H1 (cell line): ENCODE measurements at regions not wholly inside any gene's neighbourhood (a gene's known extent, or its start where the extent isn't known, plus 50 kb on each side); places are given as distances from the start of the nearest gene placed in this dataset.

Source experiments
- CTCF ChIA-PET: fragments of 300-600 bp; sonication (Branson Sonifier 250); formaldehyde crosslinking; loops from one replicate; lab custom pipeline; 2021; ENCODE audit not compliant: partially characterized antibody; lab: Charles Lee
- POLR2A ChIA-PET: fragments of 300-600 bp; sonication (Branson Sonifier 250); formaldehyde crosslinking; loops from one replicate; lab custom pipeline; 2021; ENCODE audit warnings: inconsistent platforms; ENCODE audit not compliant: partially characterized antibody; lab: Charles Lee
- DNase-seq, 2 experiments: peaks; one replicate each; pipeline versions ENCODE4 v3.0.0 to v3.0.0-alpha.2; 2010 to 2022; ENCODE audit warnings: low spot score in 2 of 2, low read depth in 1 of 2, mixed read lengths in 1 of 2
- FAIRE-seq: peaks from 2 replicates; lab custom pipeline; 2011; peaks lifted over from hg19 to GRCh38; lab: Jason Lieb, UNC
- H2AFZ ChIP-seq: 2 replicates; pipeline ENCODE4 v1.8.1; 2012; ENCODE audit warnings: low read length, inconsistent platforms
- H2AK5ac ChIP-seq: 2 replicates; pipeline ENCODE4 v1.6.1; 2013; ENCODE audit warnings: low read depth, low read length
- H2BK120ac ChIP-seq: replicated peaks from 2 replicates; pipeline ENCODE3; 2013; ENCODE audit warnings: low read depth, low read length, inconsistent platforms
- H2BK12ac ChIP-seq: 2 replicates; pipeline ENCODE4 v1.6.1; 2013; ENCODE audit warnings: low read depth, low read length
- H2BK15ac ChIP-seq: 2 replicates; pipeline ENCODE4 v1.6.1; 2013; ENCODE audit warnings: low read length
- H2BK20ac ChIP-seq: 2 replicates; pipeline ENCODE4 v1.6.1; 2013; ENCODE audit warnings: low read length
- H2BK5ac ChIP-seq: 2 replicates; pipeline ENCODE4 v1.6.1; 2013; ENCODE audit warnings: low read depth, low read length
- H3K14ac ChIP-seq: 2 replicates; pipeline ENCODE4 v1.6.1; 2013; ENCODE audit warnings: inconsistent platforms; ENCODE audit not compliant: insufficient read length
- H3K18ac ChIP-seq: 2 replicates; pipeline ENCODE4 v1.6.1; 2013; ENCODE audit warnings: low read length; ENCODE audit errors: extremely low read depth
- H3K23ac ChIP-seq: 2 replicates; pipeline ENCODE4 v1.6.1; 2013; ENCODE audit warnings: inconsistent platforms; ENCODE audit not compliant: insufficient read length
- H3K23me2 ChIP-seq: 2 replicates; pipeline ENCODE4 v1.6.1; 2013; ENCODE audit warnings: low read depth, low read length
- H3K27ac ChIP-seq: 2 replicates; pipeline ENCODE4 v1.6.1; 2011; ENCODE audit warnings: low read depth, low read length, inconsistent platforms
- H3K27me3 ChIP-seq, 4 experiments: replicated peaks in 1 of 4; 1 replicate in 1 of 4; 2 replicates in 3 of 4; pipeline versions ENCODE4 v1.6.1 to v1.8.1; 2011 to 2013; ENCODE audit warnings: low read length in 3 of 4, mild to moderate bottlenecking in 3 of 4, inconsistent platforms in 2 of 4, mixed read lengths in 2 of 4, moderate library complexity in 1 of 4; ENCODE audit not compliant: control insufficient read depth in 3 of 4, insufficient read depth in 3 of 4; ENCODE audit errors: extremely low read depth in 1 of 4
- H3K36me3 ChIP-seq, 4 experiments: 2 replicates each; pipeline versions ENCODE4 v1.6.1 to v1.8.1; 2011 to 2013; ENCODE audit warnings: mild to moderate bottlenecking in 4 of 4, low read length in 3 of 4, moderate library complexity in 2 of 4, control low read depth in 1 of 4, inconsistent platforms in 1 of 4; ENCODE audit not compliant: insufficient read depth in 4 of 4, control insufficient read depth in 2 of 4
- H3K4ac ChIP-seq: replicated peaks from 2 replicates; pipeline ENCODE3; 2013; ENCODE audit warnings: low read length, low read depth, mixed read lengths, inconsistent platforms; ENCODE audit not compliant: insufficient read length
- H3K4me1 ChIP-seq, 4 experiments: replicated peaks in 1 of 4; 1 replicate in 1 of 4; 2 replicates in 3 of 4; pipeline versions ENCODE4 v1.6.1 to v1.8.1; 2011 to 2013; ENCODE audit warnings: low read length in 3 of 4, inconsistent platforms in 2 of 4, mixed read lengths in 1 of 4; ENCODE audit not compliant: insufficient read depth in 4 of 4, control insufficient read depth in 3 of 4
- H3K4me2 ChIP-seq, 2 experiments: 2 replicates each; pipeline versions ENCODE4 v1.6.1 to v1.8.1; 2011 to 2013; ENCODE audit warnings: low read depth in 2 of 2, low read length in 2 of 2, control low read depth in 1 of 2, inconsistent platforms in 1 of 2, mild to moderate bottlenecking in 1 of 2; ENCODE audit not compliant: insufficient read depth in 1 of 2
- H3K4me3 ChIP-seq, 4 experiments: fragments of 200-600, 300-600 bp in 1 of 4; sonication (generic), shearing (Covaris generic), sonication (Bioruptor Twin) in 1 of 4; 2 replicates each; pipeline versions ENCODE4 v1.5.1 to v1.8.1; 2011 to 2016; ENCODE audit warnings: low read length in 4 of 4, low read depth in 3 of 4, control low read depth in 2 of 4, inconsistent platforms in 2 of 4, mild to moderate bottlenecking in 2 of 4, mixed read lengths in 1 of 4, moderate library complexity in 1 of 4; ENCODE audit not compliant: insufficient read depth in 2 of 4; ENCODE audit errors: extremely low read depth in 1 of 4
- H3K56ac ChIP-seq: replicated peaks from 2 replicates; pipeline ENCODE3; 2013; ENCODE audit warnings: low read depth, mild to moderate bottlenecking, mixed read lengths, low read length, inconsistent platforms; ENCODE audit not compliant: insufficient read length
- H3K79me1 ChIP-seq: 2 replicates; pipeline ENCODE4 v1.6.1; 2013; ENCODE audit warnings: low read depth, low read length, control low read depth
- H3K79me2 ChIP-seq, 2 experiments: 2 replicates each; pipeline versions ENCODE4 v1.6.1 to v1.8.1; 2012 to 2013; ENCODE audit warnings: low read length in 2 of 2, mild to moderate bottlenecking in 2 of 2, inconsistent platforms in 1 of 2; ENCODE audit not compliant: insufficient read depth in 2 of 2, control insufficient read depth in 1 of 2
- H3K9ac ChIP-seq, 4 experiments: replicated peaks in 1 of 4; 1 replicate in 1 of 4; 2 replicates in 3 of 4; pipeline versions ENCODE4 v1.6.1 to v1.8.1; 2011 to 2013; ENCODE audit warnings: low read depth in 3 of 4, low read length in 3 of 4, control low read depth in 2 of 4, mild to moderate bottlenecking in 2 of 4, moderate library complexity in 2 of 4, inconsistent platforms in 1 of 4; ENCODE audit errors: extremely low read depth in 1 of 4
- H3K9me3 ChIP-seq, 2 experiments: 2 replicates each; pipeline versions ENCODE4 v1.6.1 to v1.8.1; 2012 to 2013; ENCODE audit warnings: mild to moderate bottlenecking in 2 of 2, moderate library complexity in 2 of 2, control low read depth in 1 of 2, inconsistent platforms in 1 of 2, low read depth in 1 of 2, low read length in 1 of 2, mixed read lengths in 1 of 2; ENCODE audit not compliant: insufficient read depth in 2 of 2
- H4K20me1 ChIP-seq, 2 experiments: replicated peaks in 1 of 2; 2 replicates each; pipeline versions ENCODE3 to v1.8.1; 2011 to 2013; ENCODE audit warnings: inconsistent platforms in 2 of 2, low read length in 2 of 2, mild to moderate bottlenecking in 1 of 2; ENCODE audit not compliant: insufficient read depth in 2 of 2, control insufficient read depth in 1 of 2
- H4K5ac ChIP-seq: 2 replicates; pipeline ENCODE4 v1.6.1; 2013; ENCODE audit warnings: low read length, low read depth, mixed read lengths, inconsistent platforms; ENCODE audit not compliant: insufficient read length
- H4K8ac ChIP-seq: 2 replicates; pipeline ENCODE4 v1.8.0; 2013; ENCODE audit warnings: mild to moderate bottlenecking, moderate library complexity, low read length, inconsistent platforms; ENCODE audit not compliant: insufficient read depth; ENCODE audit errors: extremely low read depth
- H4K91ac ChIP-seq: replicated peaks from 2 replicates; pipeline ENCODE3; 2013; ENCODE audit warnings: low read length, mixed read lengths, inconsistent platforms; ENCODE audit not compliant: insufficient read length
- ATF3 ChIP-seq: IDR thresholded peaks from 2 replicates; pipeline ENCODE4 v1.6.1; 2011; ENCODE audit warnings: low read depth, mild to moderate bottlenecking, low read length; ENCODE audit not compliant: insufficient read depth
- BRCA1 ChIP-seq: IDR thresholded peaks from 2 replicates; pipeline ENCODE4 v1.6.1; 2012; ENCODE audit warnings: low read depth, low read length, improper control_type of control experiment
- CBX5 ChIP-seq: fragments of 300-800, 300-1000 bp; sonication (generic); IDR thresholded peaks from 2 replicates; pipeline ENCODE4 v1.7.1; 2016; ENCODE audit warnings: antibody characterized with exemption, low read length, low read depth
- CEBPB ChIP-seq: IDR thresholded peaks from 2 replicates; pipeline ENCODE4 v1.6.1; 2012; ENCODE audit warnings: low read depth, low read length
- GTF2F1 ChIP-seq: IDR thresholded peaks from 2 replicates; pipeline ENCODE4 v1.6.1; 2012; ENCODE audit warnings: low read depth, low read length, improper control_type of control experiment, borderline replicate concordance
- KDM4A ChIP-seq: IDR thresholded peaks from one replicate; pipeline ENCODE4 v1.7.1; 2012; ENCODE audit warnings: low read depth, mild to moderate bottlenecking, moderate library complexity, low read length, inconsistent platforms; ENCODE audit not compliant: severe bottlenecking
- KDM5A ChIP-seq: fragments of 200-600 bp; IDR thresholded peaks from 2 replicates; pipeline ENCODE4 v1.7.1; 2012; ENCODE audit warnings: mild to moderate bottlenecking, low read length, inconsistent platforms, mixed read lengths
- MAX ChIP-seq: IDR thresholded peaks from 2 replicates; pipeline ENCODE4 v1.6.1; 2012; ENCODE audit warnings: inconsistent platforms
- RBBP5 ChIP-seq: IDR thresholded peaks from 2 replicates; pipeline ENCODE4 v1.7.1; 2012; ENCODE audit warnings: low read depth, mild to moderate bottlenecking, inconsistent platforms, low read length, moderate library complexity, borderline replicate concordance
- RFX5 ChIP-seq: IDR thresholded peaks from 2 replicates; pipeline ENCODE4 v1.6.1; 2011; ENCODE audit warnings: low read depth, low read length, improper control_type of control experiment, borderline replicate concordance
- TAF1 ChIP-seq: IDR thresholded peaks from 2 replicates; pipeline ENCODE4 v1.6.1; 2011; ENCODE audit warnings: mild to moderate bottlenecking, low read depth, low read length
- TAF7 ChIP-seq: optimal IDR thresholded peaks from 2 replicates; pipeline ENCODE3; 2011; ENCODE audit warnings: low read depth, mild to moderate bottlenecking, inconsistent platforms, low read length, moderate library complexity, borderline replicate concordance
- TBP ChIP-seq: IDR thresholded peaks from 2 replicates; pipeline ENCODE4 v1.6.1; 2011; ENCODE audit warnings: low read depth, low read length, improper control_type of control experiment
- ZNF274 ChIP-seq: IDR thresholded peaks from 2 replicates; pipeline ENCODE4 v1.7.0; 2012; ENCODE audit warnings: low read length, borderline replicate concordance; ENCODE audit errors: extremely low read depth
- WGBS, 2 experiments: shearing (Covaris generic) in 1 of 2; methylation state at CpG; one replicate each; pipeline versions ENCODE4 v1.1.6 to v1.1.7; 2013 to 2015; ENCODE audit warnings: low lambda C conversion rate in 2 of 2, mixed read lengths in 2 of 2, inconsistent platforms in 1 of 2, low coverage in 1 of 2, missing lambda C conversion rate in 1 of 2; ENCODE audit not compliant: insufficient replicate concordance in 2 of 2, insufficient coverage in 1 of 2, insufficient read length in 1 of 2; ENCODE audit errors: extremely low coverage in 1 of 2, missing lambda C conversion rate in 1 of 2; 5-methylcytosine and 5-hydroxymethylcytosine counted together

GRCh38 chr15:75770131-75770530 lies 57.5 kb upstream of the CSPG4 start:
- WGBS, 2 experiments: 96% methylated on average over 3 of the region's 3 CpGs; no CpG with 5 or more reads in 1 of the 2 experiments
- Histone ChIP-seq H3K4me2 (no peak overlapping the region), H4K5ac (no peak overlapping the region), H2BK15ac (0 out of 2 replicates have a peak overlapping the region, but pooled peaks have one; percentile 40), H3K79me1 (no peaks in the 10 kb centered on the region), H3K4me3 (no peak overlapping the region), H2AK5ac (no peak overlapping the region; the same call in 1 of the 2 replicates), H4K20me1 (no peaks in the 10 kb centered on the region), H3K36me3 (no peaks in the 10 kb centered on the region), H4K91ac (peak overlapping the region; percentile 73), H3K23me2 (no peaks in the 10 kb centered on the region), H3K27me3 (no peaks in the 10 kb centered on the region), H3K18ac (peak overlapping the region; percentile 72; the same call in 1 of the 2 replicates), H3K27ac (no peak overlapping the region), H2BK120ac (no peak overlapping the region), H2BK12ac (peak overlapping the region; percentile 82; the same call in 1 of the 2 replicates), H2BK20ac (peak overlapping the region; percentile 75; the same call in 1 of the 2 replicates), H3K79me2 (no peaks in the 10 kb centered on the region), H2AFZ (no peak overlapping the region), H2BK5ac (peak overlapping the region; percentile 73; the same call in 1 of the 2 replicates), H3K9me3 (no peaks in the 10 kb centered on the region), H3K56ac (no peak overlapping the region), H3K23ac (no peak overlapping the region), H3K4ac (no peak overlapping the region), H3K9ac (no peak overlapping the region), H3K14ac (no peak overlapping the region), H4K8ac (no peak overlapping the region; the same call in 1 of the 2 replicates), H3K4me1 (peaks cover 0 to 5% (median 4%) of the 10 kb centered on the region in 4 experiments; a peak in 3 of 7 replicates)
- no peak for DNase-seq
- CTCF ChIA-PET: interaction anchor here (0.5 to 1.5 kb wide), 9 partner anchors 9 to 770 kb away, joined by 3 to 5 read pairs (median 3); no protein-coding TSS in a partner anchor
- FAIRE-seq: no peak
- POLR2A ChIA-PET: interaction anchor here (1.2 kb wide), 1 partner anchor 9 kb away, joined by 3 read pairs; no protein-coding TSS in a partner anchor
- TF ChIP-seq CBX5: no peak
- no peak for TF ChIP-seq ZNF274
- TF ChIP-seq CEBPB: no peak
- no peak for TF ChIP-seq RFX5
- TF ChIP-seq RBBP5: no peak
- TF ChIP-seq TAF1: no peak
- no peak for TF ChIP-seq MAX
- no peak for TF ChIP-seq BRCA1
- TF ChIP-seq TBP: no peak
- no peak for TF ChIP-seq KDM5A
- no peak for TF ChIP-seq KDM4A
- TF ChIP-seq TAF7: no peak
- TF ChIP-seq GTF2F1: no peak
- no peak for TF ChIP-seq ATF3
